PC-3 (cell line): ENCODE measurements at regions not wholly inside any gene's neighbourhood (a gene's known extent, or its start where the extent isn't known, plus 50 kb on each side); places are given as distances from the start of the nearest gene placed in this dataset.

Experiments
- ATAC-seq: fragments of 200-7000 bp; cut with Tn5 transposase; 2 replicates; pipeline ENCODE4 v1.9.1; 2020; ENCODE audit warnings: mild to moderate bottlenecking, moderate library complexity
- BruUV-seq: library from RNA; stranded (reverse); fragments of 400-500 nt; replicated peaks from 2 replicates; lab custom pipeline; 2021; lab: Mats Ljungman, UMichigan
- CTCF ChIA-PET: fragments of 300-600 bp; sonication (Branson Sonifier 250); formaldehyde crosslinking; loops from one replicate; lab custom pipeline; 2022; ENCODE audit warnings: antibody characterized with exemption; lab: Charles Lee
- POLR2A ChIA-PET: fragments of 300-600 bp; sonication (Branson Sonifier 250); formaldehyde crosslinking; loops from one replicate; lab custom pipeline; 2022; ENCODE audit warnings: antibody characterized with exemption; ENCODE audit not compliant: unreplicated experiment; lab: Charles Lee
- DNase-seq: peaks from one replicate; pipeline ENCODE4 v3.0.0-alpha.2; 2015
- H2AFZ ChIP-seq: fragments of 300-600 bp; sonication (generic); 2 replicates; pipeline ENCODE4 v1.6.0; 2016; ENCODE audit warnings: antibody characterized with exemption, low read length
- H3F3A ChIP-seq: fragments of 300-600 bp; sonication (generic); one replicate; pipeline ENCODE4 v1.6.0; 2017; ENCODE audit warnings: antibody characterized with exemption, low read length, control low read depth, mild to moderate bottlenecking; ENCODE audit not compliant: unreplicated experiment
- H3K27ac ChIP-seq: fragments of 300-600 bp; sonication (generic); 2 replicates; pipeline ENCODE4 v1.5.1; 2016; ENCODE audit warnings: mild to moderate bottlenecking, low read length
- H3K27me3 ChIP-seq: fragments of 300-600 bp; sonication (generic); 2 replicates; pipeline ENCODE4 v1.6.1; 2016; ENCODE audit warnings: low read length, mixed read lengths
- H3K36me3 ChIP-seq: fragments of 300-600 bp; sonication (generic); 2 replicates; pipeline ENCODE4 v1.6.1; 2016; ENCODE audit warnings: low read depth, mixed run types, low read length, mixed read lengths
- H3K4me1 ChIP-seq: fragments of 300-600 bp; sonication (generic); 2 replicates; pipeline ENCODE4 v1.5.1; 2016; ENCODE audit warnings: low read length; ENCODE audit not compliant: insufficient read depth
- H3K4me2 ChIP-seq: fragments of 300-600 bp; sonication (generic); 2 replicates; pipeline ENCODE4 v1.6.0; 2016; ENCODE audit warnings: low read length
- H3K4me3 ChIP-seq: fragments of 300-600 bp; sonication (generic); 2 replicates; pipeline ENCODE4 v1.5.1; 2016; ENCODE audit warnings: mild to moderate bottlenecking, low read length, mixed read lengths
- H3K79me2 ChIP-seq: fragments of 300-600 bp; sonication (generic); 2 replicates; pipeline ENCODE4 v1.6.1; 2017; ENCODE audit warnings: low read length, mixed read lengths
- H3K9ac ChIP-seq: fragments of 300-600 bp; sonication (generic); 2 replicates; pipeline ENCODE4 v1.6.0; 2016; ENCODE audit warnings: mild to moderate bottlenecking, low read length
- H3K9me2 ChIP-seq: fragments of 300-600 bp; sonication (generic); replicated peaks from 2 replicates; pipeline ENCODE4 v1.6.1; 2016; ENCODE audit warnings: mixed run types, low read length, mixed read lengths
- H3K9me3 ChIP-seq: fragments of 300-600 bp; sonication (generic); 2 replicates; pipeline ENCODE4 v1.6.1; 2016; ENCODE audit warnings: low read length, mixed read lengths
- H4K20me1 ChIP-seq: fragments of 300-600 bp; sonication (generic); 2 replicates; pipeline ENCODE4 v1.6.1; 2016; ENCODE audit warnings: low read length, mixed read lengths
- CTCF ChIP-seq: fragments of 300-600 bp; sonication (generic); conservative IDR thresholded peaks from 2 replicates; pipeline ENCODE4 v1.5.1; 2017; ENCODE audit warnings: antibody characterized with exemption, low read depth, mild to moderate bottlenecking, low read length
- EZH2 ChIP-seq: fragments of 300-600 bp; sonication (generic); IDR thresholded peaks from one replicate; pipeline ENCODE4 v1.6.1; 2017; ENCODE audit warnings: antibody characterized with exemption, mild to moderate bottlenecking, low read length; ENCODE audit not compliant: unreplicated experiment
- EZH2phosphoT487 ChIP-seq: fragments of 300-600 bp; sonication (generic); IDR thresholded peaks from 2 replicates; pipeline ENCODE4 v1.6.1; 2018; ENCODE audit warnings: mild to moderate bottlenecking, antibody characterized with exemption, low read length, borderline replicate concordance
- intact Hi-C: fragments of 100-400 bp; cut with micrococcal nuclease; formaldehyde crosslinking; loops from 2 replicates; pipeline ENCODE4 v1.9.0; 2023

GRCh38 chr6:170222498-170223471 is 68.1 kb downstream of the DLL1 start:
- H4K20me1 ChIP-seq: no peaks in the 10 kb centered on the region
- intact Hi-C loops: no loop called here
- TF ChIP-seq EZH2phosphoT487 (no peak), EZH2 (no peak), CTCF (no peak)
- no peaks in the 10 kb centered on the region for H3K27me3 ChIP-seq
- ChIA-PET POLR2A (no interaction called here), CTCF (no interaction called here)
- H3K79me2 ChIP-seq: no peaks in the 10 kb centered on the region
- DNase-seq (peak; percentile 20), ATAC-seq (no peak)
- H3K9me2 ChIP-seq: no peaks in the 10 kb centered on the region
- H2AFZ ChIP-seq: peak overlapping the region; percentile 38; the same call in 1 of the 2 replicates
- no peak overlapping the region for H3K27ac ChIP-seq
- H3K4me3 ChIP-seq: no peak overlapping the region
- H3K4me1 ChIP-seq: peaks cover 35% of the 10 kb centered on the region
- H3K36me3 ChIP-seq: no peaks in the 10 kb centered on the region
- peak overlapping the region; percentile 53 for H3K4me2 ChIP-seq
- no peaks in the 10 kb centered on the region for H3K9me3 ChIP-seq
- H3F3A ChIP-seq: no peaks in the 10 kb centered on the region
- no TSS peak for BruUV-seq
- no peak overlapping the region for H3K9ac ChIP-seq

GRCh38 chr6:170221753-170222400 is 69.0 kb downstream of the DLL1 start:
- Histone ChIP-seq H3K9me2 (no peaks in the 10 kb centered on the region), H3K4me3 (no peak overlapping the region), H2AFZ (no peak overlapping the region), H3K27ac (no peak overlapping the region), H3K36me3 (no peaks in the 10 kb centered on the region), H4K20me1 (no peaks in the 10 kb centered on the region), H3K27me3 (no peaks in the 10 kb centered on the region), H3K79me2 (no peaks in the 10 kb centered on the region), H3K9ac (no peak overlapping the region), H3F3A (no peaks in the 10 kb centered on the region), H3K4me2 (no peak overlapping the region), H3K4me1 (peaks cover 35% of the 10 kb centered on the region), H3K9me3 (no peaks in the 10 kb centered on the region)
- CTCF ChIA-PET: no interaction called here
- BruUV-seq: no TSS peak
- POLR2A ChIA-PET: no interaction called here
- intact Hi-C loops: no loop called here
- TF ChIP-seq EZH2phosphoT487: no peak
- no peak for TF ChIP-seq CTCF
- no peak for TF ChIP-seq EZH2
- ATAC-seq (no peak), DNase-seq (no peak)
